Mucosa of rectum (tissue), 2 donors: ENCODE measurements at regions not wholly inside any gene's neighbourhood (a gene's known extent, or its start where the extent isn't known, plus 50 kb on each side); places are given as distances from the start of the nearest gene placed in this dataset.

Experiments used
- H3K27ac ChIP-seq, 2 donors: one replicate each; pipeline ENCODE4 v1.7.0; 2013; ENCODE audit warnings: inconsistent platforms in 2 of 2, low read depth in 2 of 2, low read length in 2 of 2
- H3K27me3 ChIP-seq, 2 donors: one replicate each; pipeline ENCODE4 v1.7.0; 2013; ENCODE audit warnings: low read length in 2 of 2; ENCODE audit not compliant: control insufficient read depth in 2 of 2, insufficient read depth in 2 of 2
- H3K36me3 ChIP-seq, 2 donors: one replicate each; pipeline ENCODE4 v1.7.0; 2013; ENCODE audit warnings: low read length in 2 of 2; ENCODE audit not compliant: control insufficient read depth in 2 of 2, insufficient read depth in 2 of 2
- H3K4me1 ChIP-seq, 2 donors: one replicate each; pipeline ENCODE4 v1.7.0; 2013; ENCODE audit warnings: low read length in 2 of 2, mild to moderate bottlenecking in 1 of 2; ENCODE audit not compliant: control insufficient read depth in 2 of 2, insufficient read depth in 2 of 2
- H3K4me3 ChIP-seq, 2 donors: one replicate each; pipeline ENCODE4 v1.7.0; 2013; ENCODE audit warnings: low read length in 2 of 2
- H3K9ac ChIP-seq, 2 donors: one replicate each; pipeline ENCODE4 v1.7.0; 2013; ENCODE audit warnings: low read length in 2 of 2, low read depth in 1 of 2, mild to moderate bottlenecking in 1 of 2
- H3K9me3 ChIP-seq, 2 donors: one replicate each; pipeline ENCODE4 v1.7.0; 2013; ENCODE audit warnings: low read length in 2 of 2; ENCODE audit not compliant: control insufficient read depth in 2 of 2
- donor health status: healthy.
- donor health status: Normal muscosa, but diverticular disease.

DNA sequence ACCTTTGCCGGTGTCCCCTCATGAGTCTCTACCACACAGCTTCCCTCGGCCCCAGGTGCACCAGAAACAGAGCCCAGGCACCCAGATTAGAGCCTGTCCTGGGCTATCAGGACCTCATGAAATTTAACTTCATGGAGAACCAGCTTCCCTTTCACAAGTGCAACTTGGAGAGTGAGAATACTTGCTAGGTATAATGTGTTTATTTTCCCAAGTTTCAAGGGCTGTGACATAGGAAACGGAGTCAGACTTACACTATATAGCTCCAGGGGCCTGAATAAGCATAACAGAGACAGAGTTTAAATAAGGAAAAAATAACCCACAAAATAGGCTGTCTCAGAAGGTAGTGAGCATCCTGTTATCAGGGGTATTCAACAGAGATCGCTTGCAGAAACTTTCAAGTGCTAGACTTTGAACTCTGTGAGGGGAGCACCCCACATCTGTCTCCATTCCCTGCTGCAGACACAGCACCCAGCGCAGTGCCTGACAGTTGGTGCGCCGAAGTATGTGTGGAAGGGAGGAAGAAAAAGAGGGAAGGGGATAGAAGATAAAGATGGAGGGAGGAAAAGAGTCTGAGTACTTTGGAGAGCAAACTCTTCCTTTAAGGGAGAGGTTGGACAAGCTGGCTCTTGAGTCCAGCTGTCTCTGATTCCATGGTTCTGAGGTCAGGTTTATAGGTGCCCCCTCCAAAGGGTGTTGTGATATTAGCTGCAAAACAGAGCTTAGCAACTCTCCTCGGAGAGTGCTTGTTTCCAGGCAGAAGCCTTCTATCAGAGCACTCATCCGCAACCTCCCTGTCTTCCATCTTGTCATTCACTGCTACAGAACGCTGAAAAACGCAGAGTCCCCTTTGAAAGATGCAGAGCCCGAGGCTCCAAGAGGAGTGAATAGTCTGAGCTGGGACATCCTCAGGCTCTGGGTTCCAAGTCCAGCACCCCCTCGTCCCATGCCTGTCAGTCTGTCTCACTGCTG lies 84.8 kb downstream of the CPN2 start:
- H3K36me3 ChIP-seq = no peaks in the 10 kb centered on the region
- H3K9me3 ChIP-seq = no peaks in the 10 kb centered on the region
- peaks cover 15 to 17% of the 10 kb centered on the region in 2 donors for H3K4me1 ChIP-seq
- H3K27me3 ChIP-seq = no peaks in the 10 kb centered on the region
- peak overlapping the region; percentile 12 to 20 for H3K27ac ChIP-seq
- H3K9ac ChIP-seq = no peak overlapping the region
- no peak overlapping the region for H3K4me3 ChIP-seq

DNA sequence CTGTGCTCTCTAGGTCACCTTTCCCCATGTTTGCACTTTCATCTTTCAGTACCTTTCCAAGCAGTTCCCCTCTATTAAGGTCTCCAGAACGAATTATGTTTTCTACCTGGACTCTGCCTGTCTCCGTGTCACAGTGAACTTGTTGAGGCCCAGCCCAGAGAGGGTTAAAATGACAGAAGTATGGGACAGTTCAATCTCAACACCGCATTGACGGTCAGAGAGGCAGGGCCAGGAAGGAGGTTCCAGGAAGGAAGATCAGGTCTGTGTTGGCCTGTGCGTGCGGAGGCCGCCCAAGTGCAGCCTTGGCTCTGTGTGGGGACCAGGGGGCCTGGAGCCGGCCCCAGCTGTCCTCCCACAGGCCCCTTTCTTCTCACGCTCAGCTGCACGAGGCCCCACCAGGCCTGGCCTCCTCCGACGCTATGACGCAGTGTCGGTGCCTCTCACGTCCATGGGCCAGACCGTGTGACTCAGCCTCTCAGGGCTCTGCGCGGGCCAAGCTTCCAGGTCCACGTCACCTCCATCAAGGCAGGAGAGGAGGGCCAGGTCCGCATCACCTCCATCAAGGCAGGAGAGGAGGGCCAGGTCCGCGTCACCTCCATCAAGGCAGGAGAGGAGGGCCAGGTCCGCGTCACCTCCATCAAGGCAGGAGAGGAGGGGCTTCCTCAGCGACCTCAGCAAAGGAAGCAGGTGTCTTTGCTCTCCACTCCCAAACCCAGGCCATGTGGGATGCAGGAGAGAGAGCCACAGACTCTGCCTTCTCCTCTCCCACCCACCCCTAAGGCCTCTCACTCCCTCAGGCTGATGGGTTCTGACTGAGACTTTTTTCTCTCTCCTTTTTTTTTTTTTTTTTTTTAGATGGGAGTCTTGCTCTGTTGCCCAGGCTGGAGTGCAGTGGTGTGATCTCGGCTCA lies 83.1 kb downstream of the CPN2 start:
- no peaks in the 10 kb centered on the region for H3K9me3 ChIP-seq
- H3K4me1 ChIP-seq = peaks cover 19% of the 10 kb centered on the region in 2 donors
- H3K9ac ChIP-seq = no peak overlapping the region
- H3K27me3 ChIP-seq = no peaks in the 10 kb centered on the region
- H3K36me3 ChIP-seq = no peaks in the 10 kb centered on the region
- H3K4me3 ChIP-seq = no peak overlapping the region
- H3K27ac ChIP-seq = no peak overlapping the region

DNA sequence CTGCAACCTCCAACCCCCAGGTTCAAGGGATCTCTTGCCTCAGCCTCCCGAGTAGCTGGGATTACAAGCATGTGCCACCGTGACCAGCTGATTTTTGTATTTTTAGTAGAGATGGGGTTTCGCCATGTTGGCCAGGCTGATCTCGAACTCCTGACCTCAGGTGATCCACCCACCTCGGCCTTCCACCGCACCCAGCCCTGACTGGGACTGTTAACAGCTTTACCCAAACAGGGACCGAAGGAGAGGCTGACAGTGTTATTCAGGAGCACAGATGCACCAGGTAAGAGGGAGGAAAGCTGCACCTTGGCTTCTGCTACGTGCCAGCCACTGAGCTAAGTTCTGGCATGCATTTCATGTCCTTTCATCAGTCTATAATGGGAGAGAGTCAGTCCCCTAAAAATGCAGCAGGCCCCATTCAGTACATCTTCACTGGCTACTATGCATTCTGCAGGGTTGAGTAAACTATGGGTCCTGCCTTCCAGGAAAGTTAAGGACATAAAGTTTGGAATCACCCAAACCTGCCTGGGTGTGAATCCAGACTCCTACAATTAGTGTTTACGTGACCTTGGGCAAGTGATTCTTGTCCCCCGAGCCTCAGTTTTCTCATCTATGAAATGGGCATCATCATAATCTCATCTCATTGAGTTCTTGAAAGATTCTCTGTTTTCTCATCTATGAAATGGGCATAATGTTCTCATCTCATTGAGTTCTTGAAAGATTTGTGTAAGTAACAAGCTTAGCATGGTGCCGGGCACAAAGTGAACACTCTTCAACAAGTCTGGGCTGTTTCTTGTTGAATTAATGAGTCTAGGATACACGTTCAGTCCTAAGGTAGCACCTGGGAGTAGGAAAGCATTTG lies 82.2 kb downstream of the CPN2 start:
- peaks cover 19% of the 10 kb centered on the region in 2 donors for H3K4me1 ChIP-seq
- H3K4me3 ChIP-seq = no peak overlapping the region
- peak overlapping the region; percentile 17 to 32 for H3K27ac ChIP-seq

DNA sequence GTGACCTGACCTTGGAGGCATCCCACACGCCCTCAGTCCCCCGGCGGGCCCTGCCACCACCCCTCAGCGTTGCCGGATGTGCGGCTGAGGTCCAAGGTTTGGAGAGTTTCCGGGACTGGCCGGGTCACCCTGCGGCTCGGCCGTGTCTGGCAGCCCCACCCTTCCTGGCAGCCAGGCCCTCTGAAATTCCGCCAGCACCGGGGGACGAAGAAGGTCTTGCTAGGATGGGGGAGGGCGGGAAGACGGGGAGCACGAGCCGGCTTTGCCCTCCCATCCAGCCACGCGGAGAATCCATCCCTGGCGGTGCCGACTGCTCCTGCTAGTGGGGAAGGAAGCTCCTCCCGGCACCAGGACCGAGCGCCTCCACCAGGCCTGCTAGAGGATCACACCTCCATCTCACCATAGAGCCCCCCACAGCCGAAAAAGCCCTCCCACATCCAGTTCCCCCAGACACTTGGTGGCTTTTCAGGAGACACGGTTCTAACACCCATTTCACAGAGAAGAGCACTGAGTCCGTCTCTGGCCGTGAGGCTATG lies 81.5 kb downstream of the CPN2 start:
- H3K4me3 ChIP-seq = peak overlapping the region in 1 of 2 donors; percentile 49
- H3K36me3 ChIP-seq = no peaks in the 10 kb centered on the region
- peaks cover 19% of the 10 kb centered on the region in 2 donors for H3K4me1 ChIP-seq
- H3K9ac ChIP-seq = peak overlapping the region in 1 of 2 donors; percentile 6
- H3K27me3 ChIP-seq = no peaks in the 10 kb centered on the region
- peak overlapping the region; percentile 17 to 32 for H3K27ac ChIP-seq
- no peaks in the 10 kb centered on the region for H3K9me3 ChIP-seq

More for the DNA sequence above, 82.2 kb downstream of the CPN2 start:
- Histone ChIP-seq H3K27me3 (no peaks in the 10 kb centered on the region), H3K9me3 (no peaks in the 10 kb centered on the region), H3K9ac (peak overlapping the region in 1 of 2 donors; percentile 6), H3K36me3 (no peaks in the 10 kb centered on the region)

DNA sequence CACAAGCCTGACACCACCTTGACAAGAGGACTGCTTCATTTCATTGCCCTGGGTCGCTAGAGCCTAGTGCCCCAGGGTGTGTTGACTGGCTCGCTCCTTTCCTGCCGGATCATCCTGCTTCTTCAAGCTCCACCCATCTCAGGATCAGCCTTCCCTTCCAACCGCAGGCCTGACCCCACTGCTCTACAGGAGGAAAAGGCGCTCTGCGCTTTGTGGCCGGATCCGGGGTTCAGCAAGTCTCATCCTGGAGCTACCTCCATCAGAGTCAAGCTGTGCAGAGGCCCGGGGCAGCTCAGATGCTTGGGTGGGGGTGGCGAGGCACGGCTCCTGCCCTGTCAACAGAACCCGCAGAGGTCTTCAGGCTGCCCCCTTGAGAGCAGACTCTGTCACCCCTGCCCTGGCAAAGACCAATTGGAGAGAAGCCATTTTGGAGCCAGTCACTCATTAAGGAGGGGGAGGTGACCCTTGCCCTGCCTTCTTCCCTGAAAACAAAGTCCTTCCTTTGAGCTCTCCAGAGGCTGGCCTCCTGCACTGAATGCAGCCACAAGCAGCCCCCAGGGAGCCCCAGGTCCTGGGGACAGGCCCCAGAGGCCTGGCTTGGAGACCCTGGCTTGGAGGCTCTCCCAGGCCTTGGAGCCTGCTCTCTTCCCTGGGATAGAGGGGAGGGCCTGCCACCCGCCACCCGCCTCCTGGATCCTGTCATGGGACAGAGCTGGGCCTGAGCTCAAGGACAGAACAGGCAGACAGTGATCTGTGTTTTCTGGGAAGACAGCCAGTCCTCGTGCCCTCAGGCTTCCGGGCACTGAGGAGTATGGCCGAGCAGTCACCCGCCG lies 80.3 kb downstream of the CPN2 start:
- H3K27ac ChIP-seq = peak overlapping the region; percentile 4 to 65
- no peaks in the 10 kb centered on the region for H3K27me3 ChIP-seq
- no peaks in the 10 kb centered on the region for H3K9me3 ChIP-seq
- no peak overlapping the region for H3K9ac ChIP-seq
- H3K36me3 ChIP-seq = no peaks in the 10 kb centered on the region
- H3K4me3 ChIP-seq = no peak overlapping the region
- H3K4me1 ChIP-seq = peaks cover 19% of the 10 kb centered on the region in 2 donors

DNA sequence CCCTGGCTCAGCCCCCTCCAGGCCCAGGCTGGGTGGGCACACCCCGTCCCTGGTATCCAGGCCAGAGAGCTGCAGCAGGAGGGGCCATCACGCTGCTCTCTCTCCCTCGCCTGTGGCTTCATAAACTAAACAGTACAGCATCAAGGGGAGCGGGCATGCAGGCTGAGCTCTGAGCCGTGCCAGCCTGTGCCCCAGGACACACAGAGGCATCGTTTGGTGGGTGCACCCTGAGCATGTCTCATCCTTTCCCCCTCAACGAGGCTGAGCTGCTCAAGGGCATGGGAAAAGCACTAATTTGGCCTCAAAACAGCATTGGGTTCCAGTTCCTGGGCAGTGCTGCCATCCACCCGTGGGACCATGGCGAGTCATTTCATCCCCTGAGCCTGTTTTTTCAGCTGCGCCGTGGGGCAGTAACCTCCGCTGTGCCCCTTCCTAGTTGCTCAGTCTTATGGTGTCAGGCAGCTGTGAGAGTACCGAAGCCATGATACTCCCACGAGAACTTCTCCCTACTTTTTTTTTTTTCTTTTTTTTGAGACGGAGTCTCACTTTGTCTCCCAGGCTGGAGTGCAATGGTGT lies 79.6 kb downstream of the CPN2 start:
- H3K4me1 ChIP-seq = peaks cover 17 to 19% of the 10 kb centered on the region in 2 donors
- no peak overlapping the region for H3K9ac ChIP-seq
- no peaks in the 10 kb centered on the region for H3K9me3 ChIP-seq
- H3K36me3 ChIP-seq = no peaks in the 10 kb centered on the region
- peak overlapping the region; percentile 31 to 66 for H3K27ac ChIP-seq
- H3K27me3 ChIP-seq = no peaks in the 10 kb centered on the region
- no peak overlapping the region for H3K4me3 ChIP-seq

DNA sequence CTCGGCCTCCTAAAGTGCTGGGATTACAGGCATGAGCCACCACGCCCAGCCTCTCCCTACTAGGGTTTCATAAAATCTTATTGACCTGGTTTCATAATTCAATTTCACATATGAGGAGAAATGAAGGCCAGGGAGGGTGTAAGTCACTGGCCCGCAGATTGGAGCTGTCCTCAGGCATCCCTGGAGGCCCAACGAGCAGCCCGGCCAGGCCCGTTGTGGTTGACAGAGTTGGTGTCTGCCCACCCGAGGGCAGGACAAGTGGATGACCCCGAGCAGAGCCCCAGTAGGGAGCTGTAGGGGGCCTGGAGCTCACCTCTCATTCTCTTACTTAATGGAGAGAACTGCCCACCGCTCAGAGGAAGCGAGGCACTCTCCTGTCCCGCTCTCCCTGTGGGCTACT lies 78.9 kb downstream of the CPN2 start:
- peaks cover 18 to 20% of the 10 kb centered on the region in 2 donors for H3K4me1 ChIP-seq

DNA sequence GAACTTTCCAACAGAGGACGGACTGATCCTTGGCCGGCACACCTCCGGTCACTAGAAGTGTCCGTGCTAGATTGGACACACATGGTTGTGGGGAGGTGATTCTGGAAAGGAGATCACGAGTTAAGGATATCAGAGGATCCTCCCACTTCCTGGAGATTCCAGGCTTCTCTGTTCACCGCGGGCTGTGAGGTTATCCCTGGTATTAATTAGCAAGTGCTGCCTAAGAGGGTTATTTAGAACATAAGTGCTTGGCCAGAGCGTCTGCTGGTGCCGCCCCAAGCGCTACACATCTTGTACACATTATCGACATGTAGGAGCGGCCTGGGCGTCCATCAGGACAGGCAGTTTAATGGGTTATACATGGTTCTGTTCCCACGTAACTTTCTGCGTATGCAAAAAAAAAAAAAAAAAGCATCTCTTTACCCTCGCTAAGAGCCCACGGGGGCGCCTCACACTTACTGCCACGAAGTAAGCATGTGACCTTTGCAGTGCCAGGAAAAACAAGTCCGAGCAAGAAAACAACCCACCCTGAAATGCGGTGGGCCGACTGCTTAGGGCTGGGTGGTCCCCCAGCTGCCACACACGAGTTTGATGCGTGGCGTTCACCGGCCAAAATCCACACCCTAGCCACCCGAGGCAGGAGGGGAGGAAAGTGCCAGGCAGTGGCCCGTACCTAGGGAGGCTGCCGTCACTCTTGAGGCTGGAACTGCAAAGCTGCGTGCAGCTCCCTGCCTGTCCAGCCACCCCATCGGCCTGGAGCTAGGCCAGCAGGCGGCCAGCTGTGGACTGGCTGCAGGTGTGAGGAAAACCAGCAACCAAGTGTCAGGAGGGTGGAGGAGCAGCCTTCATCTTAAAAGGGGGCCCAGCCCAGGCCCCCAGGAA lies 78.0 kb downstream of the CPN2 start:
- no peaks in the 10 kb centered on the region for H3K36me3 ChIP-seq
- no peak overlapping the region for H3K9ac ChIP-seq
- H3K4me3 ChIP-seq = no peak overlapping the region
- no peak overlapping the region for H3K27ac ChIP-seq
- peaks cover 21 to 23% of the 10 kb centered on the region in 2 donors for H3K4me1 ChIP-seq
- no peaks in the 10 kb centered on the region for H3K9me3 ChIP-seq
- H3K27me3 ChIP-seq = no peaks in the 10 kb centered on the region

More for the DNA sequence above, 78.9 kb downstream of the CPN2 start:
- Histone ChIP-seq H3K27me3 (no peaks in the 10 kb centered on the region), H3K9ac (no peak overlapping the region), H3K9me3 (no peaks in the 10 kb centered on the region), H3K27ac (no peak overlapping the region), H3K4me3 (no peak overlapping the region), H3K36me3 (no peaks in the 10 kb centered on the region)
